Pancreas (tissue), 10 donors: ENCODE measurements at regions not wholly inside any gene's neighbourhood (a gene's known extent, or its start where the extent isn't known, plus 50 kb on each side); places are given as distances from the start of the nearest gene placed in this dataset.
"Not testable (repeated sequence)": the region's sequence is repeated elsewhere in the genome, so short reads cannot be mapped to it uniquely, and the experiment has no call there.

ENCODE experiments used
- ATAC-seq, 4 donors: fragments of 200-7000 bp; cut with Tn5 transposase; one replicate each; pipeline versions ENCODE4 v1.8.0 to v1.9.1; 2020; ENCODE audit warnings: mild to moderate bottlenecking in 4 of 4, moderate library complexity in 4 of 4
- DNase-seq, 6 donors: peaks; one replicate each; pipeline ENCODE4 v3.0.0-alpha.2; 2020
- FAIRE-seq: peaks from 2 replicates; lab custom pipeline; 2012; peaks lifted over from hg19 to GRCh38; lab: Jason Lieb, UNC
- H3K27ac ChIP-seq, 4 donors: fragments of 200-600 bp; sonication (generic); 1 replicate in 3 of 4; 2 replicates in 1 of 4; pipeline versions ENCODE4 v1.5.0 to v1.8.0; 2020
- H3K27me3 ChIP-seq, 4 donors: fragments of 200-600 bp; one replicate each; pipeline ENCODE4 v1.8.0; 2021
- H3K36me3 ChIP-seq, 3 donors: fragments of 200-600 bp; sonication (generic) in 1 of 3; one replicate each; pipeline versions ENCODE4 v1.5.0 to v1.8.0; 2020 to 2021
- H3K4me1 ChIP-seq, 3 donors: fragments of 200-600 bp; one replicate each; pipeline ENCODE4 v1.8.0; 2021
- H3K4me3 ChIP-seq, 4 donors: fragments of 200-600 bp; sonication (generic) in 2 of 4; one replicate each; pipeline versions ENCODE4 v1.5.0 to v1.8.0; 2020 to 2021
- H3K9me3 ChIP-seq, 4 donors: fragments of 200-600 bp; one replicate each; pipeline ENCODE4 v1.8.0; 2021
- WGBS, 2 donors: extraction: QIAGEN DNeasy Blood & Tissue Kit; methylation state at CpG; one replicate each; pipeline ENCODE4 v1.1.7; 2013; 5-methylcytosine and 5-hydroxymethylcytosine counted together
- intact Hi-C, 3 donors: fragments of 100-400 bp; cut with DNase I; formaldehyde crosslinking; loops; one replicate each; pipeline versions ENCODE4 v1.11.1 to v1.14.2; 2022
- TF ChIP-seq, protein P1 (sequence below), 4 donors: fragments of 200-600 bp; sonication (generic) in 3 of 4; IDR thresholded peaks; one replicate each; pipeline versions ENCODE4 v1.5.0 to v1.8.0; 2021; ENCODE audit warnings: antibody characterized with exemption in 4 of 4
- donor health status: healthy with polysubstance abuse.
- donor health status: DM: no; HTN: no; CAD: no; lungs with moderate emphysema.
- donor health status: DM: no; HTN: no; CAD: no.
- donor health status: control.
- donor health status: control.
- donor health status: Bipolar disorder and iron deficiency.
- donor health status: DM: yes; HTN: yes; CAD: no.
- donor health status: DM: no; HTN: no; CAD: no.
- donor health status: DM: no; HTN: no; CAD: no.
- donor health status: DM: yes; HTN: yes; CAD: no.

DNA sequence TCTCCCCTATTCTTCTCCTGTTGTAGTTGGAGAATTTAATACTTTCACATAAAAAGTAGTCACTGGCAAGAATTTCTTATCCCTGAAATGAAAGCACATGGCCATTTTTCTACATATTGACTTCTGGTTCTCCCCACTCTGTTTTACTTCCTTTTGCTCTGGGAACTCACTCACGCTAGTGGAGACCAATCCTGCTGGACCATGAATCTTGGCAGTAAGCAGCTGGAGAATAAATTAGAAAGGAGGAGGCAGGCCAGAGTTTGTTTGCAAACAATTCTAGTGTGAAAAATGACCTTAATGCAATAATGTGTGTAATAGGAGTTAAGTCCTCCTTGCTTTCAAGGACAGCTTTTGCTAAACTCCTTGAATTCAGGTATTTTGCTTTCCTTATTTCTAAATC, 412.3 kb upstream of the CHORDC1 start:
- 31 to 41% methylated on average over 1 of the region's 1 CpG for WGBS, 2 donors
- Histone ChIP-seq H3K36me3 (no peaks in the 10 kb centered on the region), H3K4me3 (no peak overlapping the region), H3K27ac (no peak overlapping the region), H3K9me3 (no peaks in the 10 kb centered on the region), H3K4me1 (no peaks in the 10 kb centered on the region), H3K27me3 (no peaks in the 10 kb centered on the region)
- no peak for ATAC-seq
- no peak for FAIRE-seq
- intact Hi-C loops, result no loop called here
- TF ChIP-seq, protein P1, sequence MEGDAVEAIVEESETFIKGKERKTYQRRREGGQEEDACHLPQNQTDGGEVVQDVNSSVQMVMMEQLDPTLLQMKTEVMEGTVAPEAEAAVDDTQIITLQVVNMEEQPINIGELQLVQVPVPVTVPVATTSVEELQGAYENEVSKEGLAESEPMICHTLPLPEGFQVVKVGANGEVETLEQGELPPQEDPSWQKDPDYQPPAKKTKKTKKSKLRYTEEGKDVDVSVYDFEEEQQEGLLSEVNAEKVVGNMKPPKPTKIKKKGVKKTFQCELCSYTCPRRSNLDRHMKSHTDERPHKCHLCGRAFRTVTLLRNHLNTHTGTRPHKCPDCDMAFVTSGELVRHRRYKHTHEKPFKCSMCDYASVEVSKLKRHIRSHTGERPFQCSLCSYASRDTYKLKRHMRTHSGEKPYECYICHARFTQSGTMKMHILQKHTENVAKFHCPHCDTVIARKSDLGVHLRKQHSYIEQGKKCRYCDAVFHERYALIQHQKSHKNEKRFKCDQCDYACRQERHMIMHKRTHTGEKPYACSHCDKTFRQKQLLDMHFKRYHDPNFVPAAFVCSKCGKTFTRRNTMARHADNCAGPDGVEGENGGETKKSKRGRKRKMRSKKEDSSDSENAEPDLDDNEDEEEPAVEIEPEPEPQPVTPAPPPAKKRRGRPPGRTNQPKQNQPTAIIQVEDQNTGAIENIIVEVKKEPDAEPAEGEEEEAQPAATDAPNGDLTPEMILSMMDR (IDR thresholded peaks at IDR 0.05), result no peak
- DNase-seq, result no peak

DNA sequence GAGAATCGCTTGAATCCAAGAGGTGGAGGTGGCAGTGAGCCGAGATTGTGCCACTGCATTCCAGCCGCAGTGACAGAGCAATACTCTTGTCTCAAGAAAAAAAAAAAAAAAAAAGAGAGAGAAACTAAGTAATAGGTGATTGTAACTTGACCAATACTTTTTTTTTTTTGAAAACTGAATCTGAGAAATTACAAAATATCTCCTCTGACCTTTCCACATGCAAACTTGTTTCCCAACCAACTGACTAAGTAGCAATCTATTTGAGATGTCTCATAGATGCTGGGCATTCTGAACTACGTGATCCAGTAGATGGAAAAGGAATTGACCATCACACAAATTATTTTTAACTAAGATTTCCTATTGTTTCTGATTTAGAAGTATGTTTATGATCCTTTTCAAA, 407.3 kb upstream of the CHORDC1 start:
- DNase-seq (peak in 1 of 6 donors; percentile 11), FAIRE-seq (no peak), ATAC-seq (no peak)
- no peak overlapping the region for H3K4me3 ChIP-seq
- no peaks in the 10 kb centered on the region for H3K27me3 ChIP-seq
- WGBS, 2 donors, result 63 to 70% methylated on average over 4 of the region's 4 CpGs
- no peaks in the 10 kb centered on the region for H3K9me3 ChIP-seq
- intact Hi-C loops, result no loop called here
- no peaks in the 10 kb centered on the region for H3K36me3 ChIP-seq
- TF ChIP-seq, protein P1 (IDR thresholded peaks at IDR 0.05), result no peak
- no peak overlapping the region for H3K27ac ChIP-seq
- H3K4me1 ChIP-seq, result no peaks in the 10 kb centered on the region

DNA sequence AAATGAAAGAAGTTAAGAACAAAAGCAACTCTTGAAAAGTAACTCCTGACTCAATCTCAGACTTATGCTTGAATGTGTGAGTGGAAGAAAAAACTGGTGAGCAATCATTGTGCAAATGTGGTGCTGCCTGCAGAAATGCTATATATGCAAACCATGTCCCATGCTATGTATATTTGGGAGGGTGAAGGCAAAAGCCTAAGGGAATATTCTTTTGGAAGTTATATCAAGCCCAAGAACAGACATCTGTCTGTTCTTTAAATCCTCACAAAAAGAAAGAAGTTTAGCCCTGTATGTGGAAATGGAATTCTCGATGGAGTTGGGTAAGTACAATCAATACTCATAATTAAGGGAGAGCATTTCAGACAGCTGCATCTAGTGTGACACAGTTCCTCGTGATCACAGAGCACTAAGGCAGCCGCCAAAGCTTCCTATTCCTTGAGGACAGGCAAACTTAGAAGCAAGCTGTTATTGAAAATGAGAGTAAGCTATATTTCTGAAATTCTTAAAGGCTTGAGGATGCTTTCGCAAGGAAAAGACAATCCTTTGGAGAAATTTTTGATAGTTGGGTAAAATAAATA, 406.5 kb upstream of the CHORDC1 start:
- intact Hi-C loops, result no loop called here
- DNase-seq, result no peak
- Histone ChIP-seq H3K27me3 (no peaks in the 10 kb centered on the region), H3K36me3 (no peaks in the 10 kb centered on the region), H3K4me3 (no peak overlapping the region), H3K4me1 (no peaks in the 10 kb centered on the region), H3K27ac (no peak overlapping the region), H3K9me3 (no peaks in the 10 kb centered on the region)
- no peak for FAIRE-seq
- no peak for ATAC-seq
- 47 to 52% methylated on average over 4 of the region's 4 CpGs for WGBS, 2 donors
- TF ChIP-seq, protein P1 (IDR thresholded peaks at IDR 0.05), result no peak

DNA sequence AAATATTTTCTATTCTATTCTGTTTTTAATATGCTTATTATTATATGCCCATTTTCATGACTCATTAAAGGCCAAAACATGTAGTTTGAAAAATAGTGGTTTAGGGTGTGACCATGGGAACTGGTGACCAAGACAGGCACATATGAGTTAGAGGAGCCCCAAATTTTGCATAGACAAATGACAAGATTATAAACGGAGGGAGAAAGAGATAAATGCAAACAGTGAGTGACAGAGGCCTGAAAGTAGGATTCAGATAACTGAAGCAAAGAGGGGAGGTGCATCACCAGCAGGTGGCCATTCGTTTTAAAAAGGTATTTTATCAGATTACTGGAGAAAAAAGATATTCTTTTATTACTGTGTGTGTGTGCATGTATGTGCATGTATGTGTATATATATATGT, 391.5 kb upstream of the CHORDC1 start:
- no peak overlapping the region for H3K27ac ChIP-seq
- no peaks in the 10 kb centered on the region for H3K36me3 ChIP-seq
- intact Hi-C loops, result no loop called here
- no peaks in the 10 kb centered on the region for H3K4me1 ChIP-seq
- no peak for DNase-seq
- 24% methylated on average over 2 of the region's 2 CpGs for WGBS, 2 donors
- H3K27me3 ChIP-seq, result no peaks in the 10 kb centered on the region
- FAIRE-seq, result no peak
- no peaks in the 10 kb centered on the region for H3K9me3 ChIP-seq
- no peak overlapping the region for H3K4me3 ChIP-seq
- ATAC-seq, result no peak
- TF ChIP-seq, protein P1 (IDR thresholded peaks at IDR 0.05), result no peak

DNA sequence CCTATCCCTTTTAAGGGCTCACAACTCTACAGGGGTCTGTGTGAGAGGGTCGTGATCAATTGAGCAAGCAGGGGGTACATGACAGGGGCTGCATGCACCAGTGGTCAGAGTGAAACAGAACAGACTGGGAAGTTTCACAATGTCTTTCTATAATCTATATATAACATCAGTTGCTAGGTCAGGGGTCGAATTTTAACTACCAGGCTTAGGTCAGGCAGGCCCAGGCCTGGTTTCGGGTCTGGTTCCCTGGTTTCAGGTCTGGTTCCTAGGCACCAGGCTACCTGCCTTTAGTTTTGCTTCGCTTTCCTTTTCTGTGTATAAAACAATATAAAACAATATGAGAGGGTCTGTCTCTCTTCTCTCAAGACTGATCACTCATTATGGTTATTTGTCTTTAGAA, 390.2 kb upstream of the CHORDC1 start:
- ATAC-seq, H3K36me3 ChIP-seq, FAIRE-seq, DNase-seq, intact Hi-C loops, H3K4me3 ChIP-seq, H3K4me1 ChIP-seq, H3K9me3 ChIP-seq, H3K27ac ChIP-seq, H3K27me3 ChIP-seq: not testable (repeated sequence)
- 41 to 42% methylated on average over 4 of the region's 4 CpGs for WGBS, 2 donors
